H1 (cell line): ENCODE measurements at regions not wholly inside any gene's neighbourhood (a gene's known extent, or its start where the extent isn't known, plus 50 kb on each side); places are given as distances from the start of the nearest gene placed in this dataset.

Source experiments
- FOSL1 ChIP-seq: IDR thresholded peaks from 2 replicates; pipeline ENCODE4 v1.6.1; 2011; ENCODE audit warnings: mild to moderate bottlenecking, low read depth, low read length, moderate library complexity; ENCODE audit not compliant: insufficient read depth
- KDM1A ChIP-seq: fragments of 200-600, 300-600 bp; sonication (generic); IDR thresholded peaks from 2 replicates; pipeline ENCODE4 v1.7.1; 2016; ENCODE audit warnings: mild to moderate bottlenecking, low read length, borderline replicate concordance
- POLR2A ChIP-seq, 2 experiments: IDR thresholded peaks; 1 replicate in 1 of 2; 2 replicates in 1 of 2; pipeline ENCODE4 v1.6.1; 2011; ENCODE audit warnings: low read depth in 2 of 2, low read length in 2 of 2, mild to moderate bottlenecking in 2 of 2; ENCODE audit errors: control extremely low read depth in 1 of 2
- SIRT6 ChIP-seq: IDR thresholded peaks from one replicate; pipeline ENCODE4 v1.7.1; 2012; ENCODE audit warnings: low read length, inconsistent platforms
- SUZ12 ChIP-seq: fragments of 200-600 bp; sonication (generic); IDR thresholded peaks from 2 replicates; pipeline ENCODE4 v1.6.1; 2012; ENCODE audit warnings: mild to moderate bottlenecking, inconsistent platforms, low read length, moderate library complexity, mixed read lengths
- ZNF274 ChIP-seq: IDR thresholded peaks from 2 replicates; pipeline ENCODE4 v1.7.0; 2012; ENCODE audit warnings: low read length, borderline replicate concordance; ENCODE audit errors: extremely low read depth
- TF ChIP-seq, protein P1 (sequence below), 3 experiments: IDR thresholded peaks; 1 replicate in 2 of 3; 2 replicates in 1 of 3; pipeline versions ENCODE4 v1.5.1 to v1.6.1; 2011; ENCODE audit warnings: low read length in 3 of 3, mild to moderate bottlenecking in 3 of 3, inconsistent platforms in 2 of 3, low read depth in 1 of 3, moderate library complexity in 1 of 3; ENCODE audit not compliant: insufficient read depth in 1 of 3; ENCODE audit errors: control extremely low read depth in 1 of 3

DNA sequence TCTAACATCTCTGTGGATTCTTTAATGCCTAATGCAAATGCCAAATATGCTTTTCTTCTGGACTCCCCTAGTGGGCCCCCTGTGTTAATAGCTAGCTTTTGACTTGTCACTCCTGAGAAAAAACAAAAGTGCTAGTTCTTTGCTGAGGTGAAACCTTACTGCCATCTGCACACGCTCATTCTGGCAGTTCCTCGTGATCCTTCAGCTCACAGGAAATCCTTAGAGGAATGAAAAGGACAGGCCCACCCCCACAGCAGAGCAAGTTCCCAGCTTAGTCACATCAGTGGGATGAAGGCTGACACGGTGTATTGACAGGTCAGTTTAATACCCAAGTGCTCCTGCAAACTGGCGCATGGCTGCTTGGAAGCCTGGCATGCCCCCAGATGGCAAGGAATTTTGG is 165.1 kb upstream of the ATP2B1 start:
- TF ChIP-seq POLR2A (IDR thresholded peaks at IDR 0.05; ENCODE audit: control extremely low read depth in 1 of 2, low read depth in 2 of 2, low read length in 2 of 2) (no peak), KDM1A (no peak), ZNF274 (no peak), SUZ12 (no peak), SIRT6 (no peak), FOSL1 (no peak)
- TF ChIP-seq, protein P1, sequence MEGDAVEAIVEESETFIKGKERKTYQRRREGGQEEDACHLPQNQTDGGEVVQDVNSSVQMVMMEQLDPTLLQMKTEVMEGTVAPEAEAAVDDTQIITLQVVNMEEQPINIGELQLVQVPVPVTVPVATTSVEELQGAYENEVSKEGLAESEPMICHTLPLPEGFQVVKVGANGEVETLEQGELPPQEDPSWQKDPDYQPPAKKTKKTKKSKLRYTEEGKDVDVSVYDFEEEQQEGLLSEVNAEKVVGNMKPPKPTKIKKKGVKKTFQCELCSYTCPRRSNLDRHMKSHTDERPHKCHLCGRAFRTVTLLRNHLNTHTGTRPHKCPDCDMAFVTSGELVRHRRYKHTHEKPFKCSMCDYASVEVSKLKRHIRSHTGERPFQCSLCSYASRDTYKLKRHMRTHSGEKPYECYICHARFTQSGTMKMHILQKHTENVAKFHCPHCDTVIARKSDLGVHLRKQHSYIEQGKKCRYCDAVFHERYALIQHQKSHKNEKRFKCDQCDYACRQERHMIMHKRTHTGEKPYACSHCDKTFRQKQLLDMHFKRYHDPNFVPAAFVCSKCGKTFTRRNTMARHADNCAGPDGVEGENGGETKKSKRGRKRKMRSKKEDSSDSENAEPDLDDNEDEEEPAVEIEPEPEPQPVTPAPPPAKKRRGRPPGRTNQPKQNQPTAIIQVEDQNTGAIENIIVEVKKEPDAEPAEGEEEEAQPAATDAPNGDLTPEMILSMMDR (IDR thresholded peaks at IDR 0.05; ENCODE audit: control extremely low read depth in 1 of 3, insufficient read depth in 1 of 3, low read depth in 1 of 3, low read length in 3 of 3), result no peak
